ENCODE measurements at regions not wholly inside any gene's neighbourhood (a gene's known extent, or its start where the extent isn't known, plus 50 kb on each side); places are given as distances from the start of the nearest gene placed in this dataset.
"Not testable (repeated sequence)": the region's sequence is repeated elsewhere in the genome, so short reads cannot be mapped to it uniquely, and the experiment has no call there.

- H3K36me3 Mint-ChIP-seq (ENCODE audit: unreplicated experiment): peaks cover 5% of the 10 kb centered on the region
- no peaks in the 10 kb centered on the region for H3K4me1 Mint-ChIP-seq (ENCODE audit: low read depth, unreplicated experiment)
- no peak for DNase-seq
- H3K27me3 Mint-ChIP-seq (ENCODE audit: unreplicated experiment): peaks cover 3% of the 10 kb centered on the region
- H3K4me3 Mint-ChIP-seq (ENCODE audit: unreplicated experiment): no peak overlapping the region
- TF ChIP-seq CTCF (IDR thresholded peaks at IDR 0.05; ENCODE audit: partially characterized antibody, unreplicated experiment): no peak
- H3K27ac Mint-ChIP-seq (ENCODE audit: unreplicated experiment): no peak overlapping the region
- peaks cover 4% of the 10 kb centered on the region for H3K9me3 Mint-ChIP-seq (ENCODE audit: unreplicated experiment)
These were observed 122.3 kb upstream of the KCND3 start for GRCh38 chr1:112111734-112112133.

- Mint-ChIP-seq H3K4me3 (ENCODE audit: unreplicated experiment) (no peak overlapping the region), H3K36me3 (ENCODE audit: unreplicated experiment) (no peaks in the 10 kb centered on the region), H3K9me3 (ENCODE audit: unreplicated experiment) (no peaks in the 10 kb centered on the region), H3K4me1 (ENCODE audit: low read depth, unreplicated experiment) (no peaks in the 10 kb centered on the region), H3K27me3 (ENCODE audit: unreplicated experiment) (peaks cover 3% of the 10 kb centered on the region), H3K27ac (ENCODE audit: unreplicated experiment) (no peak overlapping the region)
- no peak for TF ChIP-seq CTCF (IDR thresholded peaks at IDR 0.05; ENCODE audit: partially characterized antibody, unreplicated experiment)
- no peak for DNase-seq
These were observed 125.1 kb upstream of the KCND3 start for GRCh38 chr1:112114540-112114939.

GRCh38 chr1:112126598-112126997 is 137.1 kb upstream of the KCND3 start:
- H3K36me3 Mint-ChIP-seq (ENCODE audit: unreplicated experiment): no peaks in the 10 kb centered on the region
- peaks cover 3% of the 10 kb centered on the region for H3K9me3 Mint-ChIP-seq (ENCODE audit: unreplicated experiment)
- H3K27me3 Mint-ChIP-seq (ENCODE audit: unreplicated experiment): no peaks in the 10 kb centered on the region
- no peak for TF ChIP-seq CTCF (IDR thresholded peaks at IDR 0.05; ENCODE audit: partially characterized antibody, unreplicated experiment)
- H3K4me1 Mint-ChIP-seq (ENCODE audit: low read depth, unreplicated experiment): no peaks in the 10 kb centered on the region
- DNase-seq: no peak
- no peak overlapping the region for H3K27ac Mint-ChIP-seq (ENCODE audit: unreplicated experiment)
- no peak overlapping the region for H3K4me3 Mint-ChIP-seq (ENCODE audit: unreplicated experiment)

GRCh38 chr1:112127606-112128005 is 138.1 kb upstream of the KCND3 start:
- H3K4me1 Mint-ChIP-seq (ENCODE audit: low read depth, unreplicated experiment); DNase-seq; H3K4me3 Mint-ChIP-seq (ENCODE audit: unreplicated experiment); H3K27ac Mint-ChIP-seq (ENCODE audit: unreplicated experiment); H3K9me3 Mint-ChIP-seq (ENCODE audit: unreplicated experiment); H3K27me3 Mint-ChIP-seq (ENCODE audit: unreplicated experiment); H3K36me3 Mint-ChIP-seq (ENCODE audit: unreplicated experiment): not testable (repeated sequence)

- Mint-ChIP-seq H3K9me3 (ENCODE audit: unreplicated experiment) (peaks cover 2% of the 10 kb centered on the region), H3K27me3 (ENCODE audit: unreplicated experiment) (peaks cover 4% of the 10 kb centered on the region), H3K4me3 (ENCODE audit: unreplicated experiment) (no peak overlapping the region), H3K4me1 (ENCODE audit: low read depth, unreplicated experiment) (no peaks in the 10 kb centered on the region), H3K36me3 (ENCODE audit: unreplicated experiment) (no peaks in the 10 kb centered on the region), H3K27ac (ENCODE audit: unreplicated experiment) (no peak overlapping the region)
- no peak for DNase-seq
- TF ChIP-seq CTCF (IDR thresholded peaks at IDR 0.05; ENCODE audit: partially characterized antibody, unreplicated experiment): no peak
These were observed 144.0 kb upstream of the KCND3 start for GRCh38 chr1:112133487-112133886.

- Mint-ChIP-seq H3K4me1 (ENCODE audit: low read depth, unreplicated experiment) (peaks cover 4% of the 10 kb centered on the region), H3K36me3 (ENCODE audit: unreplicated experiment) (no peaks in the 10 kb centered on the region), H3K4me3 (ENCODE audit: unreplicated experiment) (no peak overlapping the region), H3K27me3 (ENCODE audit: unreplicated experiment) (peaks cover 1% of the 10 kb centered on the region), H3K9me3 (ENCODE audit: unreplicated experiment) (no peaks in the 10 kb centered on the region), H3K27ac (ENCODE audit: unreplicated experiment) (no peak overlapping the region)
- no peak for DNase-seq
- TF ChIP-seq CTCF (IDR thresholded peaks at IDR 0.05; ENCODE audit: partially characterized antibody, unreplicated experiment): no peak
These were observed 151.3 kb upstream of the KCND3 start for GRCh38 chr1:112140743-112141142.
